ENCODE measurements at regions not wholly inside any gene's neighbourhood (a gene's known extent, or its start where the extent isn't known, plus 50 kb on each side); places are given as distances from the start of the nearest gene placed in this dataset.
"Not testable (repeated sequence)": the region's sequence is repeated elsewhere in the genome, so short reads cannot be mapped to it uniquely, and the experiment has no call there.

- DNase-seq (ENCODE audit: low read depth): no peak
These were observed 180.3 kb upstream of the GHR start for GRCh38 chr5:42242881-42243485.

GRCh38 chr5:42252306-42252705 is 170.9 kb upstream of the GHR start:
- no peak for DNase-seq (ENCODE audit: low read depth)

GRCh38 chr5:42259914-42260313 is 163.3 kb upstream of the GHR start:
- not testable (repeated sequence) for DNase-seq (ENCODE audit: low read depth)

GRCh38 chr5:42267091-42267490 is 156.1 kb upstream of the GHR start:
- DNase-seq (ENCODE audit: low read depth): no peak

GRCh38 chr5:42268170-42268569 is 155.1 kb upstream of the GHR start:
- not testable (repeated sequence) for DNase-seq (ENCODE audit: low read depth)

- DNase-seq (ENCODE audit: low read depth): peak; percentile 0
These were observed 154.6 kb upstream of the GHR start for GRCh38 chr5:42268630-42269029.

GRCh38 chr5:42270771-42271170 is 152.5 kb upstream of the GHR start:
- DNase-seq (ENCODE audit: low read depth): no peak

GRCh38 chr5:42274913-42275312 is 148.3 kb upstream of the GHR start:
- no peak for DNase-seq (ENCODE audit: low read depth)

GRCh38 chr5:42277293-42277692 is 145.9 kb upstream of the GHR start:
- no peak for DNase-seq (ENCODE audit: low read depth)

- DNase-seq (ENCODE audit: low read depth): no peak
These were observed 138.7 kb upstream of the GHR start for GRCh38 chr5:42284584-42284983.

GRCh38 chr5:42285230-42285629 is 138.0 kb upstream of the GHR start:
- no peak for DNase-seq (ENCODE audit: low read depth)

- no peak for DNase-seq (ENCODE audit: low read depth)
These were observed 122.7 kb upstream of the GHR start for GRCh38 chr5:42300496-42300895.

GRCh38 chr5:42301349-42301748 is 121.9 kb upstream of the GHR start:
- peak; percentile 3 for DNase-seq (ENCODE audit: low read depth)

- DNase-seq (ENCODE audit: low read depth): no peak
These were observed 121.1 kb upstream of the GHR start for GRCh38 chr5:42302186-42302585.

GRCh38 chr5:42306287-42306686 is 117.0 kb upstream of the GHR start:
- no peak for DNase-seq (ENCODE audit: low read depth)

GRCh38 chr5:42309865-42310264 is 113.4 kb upstream of the GHR start:
- DNase-seq (ENCODE audit: low read depth): no peak

- no peak for DNase-seq (ENCODE audit: low read depth)
These were observed 108.0 kb upstream of the GHR start for GRCh38 chr5:42315214-42315613.

GRCh38 chr5:42317575-42317974 is 105.7 kb upstream of the GHR start:
- no peak for DNase-seq (ENCODE audit: low read depth)

GRCh38 chr5:42319546-42319945 is 103.7 kb upstream of the GHR start:
- DNase-seq (ENCODE audit: low read depth): not testable (repeated sequence)

GRCh38 chr5:42321785-42322184 is 101.5 kb upstream of the GHR start:
- no peak for DNase-seq (ENCODE audit: low read depth)

- DNase-seq (ENCODE audit: low read depth): no peak
These were observed 86.1 kb upstream of the GHR start for GRCh38 chr5:42337143-42337542.

GRCh38 chr5:42337607-42338006 is 85.6 kb upstream of the GHR start:
- DNase-seq (ENCODE audit: low read depth): no peak

- no peak for DNase-seq (ENCODE audit: low read depth)
These were observed 85.1 kb upstream of the GHR start for GRCh38 chr5:42338136-42338535.

GRCh38 chr5:42349163-42349562 is 74.1 kb upstream of the GHR start:
- no peak for DNase-seq (ENCODE audit: low read depth)

GRCh38 chr5:42351956-42352355 is 71.3 kb upstream of the GHR start:
- DNase-seq (ENCODE audit: low read depth): no peak
